ENCODE measurements at regions not wholly inside any gene's neighbourhood (a gene's known extent, or its start where the extent isn't known, plus 50 kb on each side); places are given as distances from the start of the nearest gene placed in this dataset.
"Not testable (repeated sequence)": the region's sequence is repeated elsewhere in the genome, so short reads cannot be mapped to it uniquely, and the experiment has no call there.

DNA sequence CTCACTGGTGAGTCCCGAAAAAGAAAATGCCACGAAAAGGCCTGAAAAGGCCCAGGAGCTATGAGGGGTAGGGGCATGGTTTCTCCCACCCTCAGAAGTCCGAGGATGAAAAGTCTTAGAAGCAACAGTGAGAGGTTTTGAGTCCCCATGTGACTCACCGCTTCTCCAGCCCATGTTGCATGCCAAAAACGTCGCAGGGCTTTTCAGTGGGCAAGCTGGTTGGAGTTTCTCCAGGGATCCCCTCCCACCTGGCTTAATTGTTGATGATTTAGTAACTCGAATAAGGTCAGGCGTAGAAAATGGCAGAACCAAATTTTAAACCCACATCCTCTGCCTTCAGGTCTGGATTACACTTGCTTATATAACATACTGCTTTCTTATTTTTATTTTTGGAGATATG is 96.3 kb upstream of the ARMC3 start:
- H3K27me3 ChIP-seq (ENCODE audit: control insufficient read depth, insufficient read depth, low read length), result no peaks in the 10 kb centered on the region
- Mint-ChIP-seq H3K4me1 (no peaks in the 10 kb centered on the region), H3K9me3 (no peaks in the 10 kb centered on the region), H3K27me3 (ENCODE audit: low read depth in 2 of 2) (no peaks in the 10 kb centered on the region), H3K4me3 (no peak overlapping the region), H3K36me3 (no peaks in the 10 kb centered on the region), H3K27ac (no peak overlapping the region)
- TF ChIP-seq, protein P1, sequence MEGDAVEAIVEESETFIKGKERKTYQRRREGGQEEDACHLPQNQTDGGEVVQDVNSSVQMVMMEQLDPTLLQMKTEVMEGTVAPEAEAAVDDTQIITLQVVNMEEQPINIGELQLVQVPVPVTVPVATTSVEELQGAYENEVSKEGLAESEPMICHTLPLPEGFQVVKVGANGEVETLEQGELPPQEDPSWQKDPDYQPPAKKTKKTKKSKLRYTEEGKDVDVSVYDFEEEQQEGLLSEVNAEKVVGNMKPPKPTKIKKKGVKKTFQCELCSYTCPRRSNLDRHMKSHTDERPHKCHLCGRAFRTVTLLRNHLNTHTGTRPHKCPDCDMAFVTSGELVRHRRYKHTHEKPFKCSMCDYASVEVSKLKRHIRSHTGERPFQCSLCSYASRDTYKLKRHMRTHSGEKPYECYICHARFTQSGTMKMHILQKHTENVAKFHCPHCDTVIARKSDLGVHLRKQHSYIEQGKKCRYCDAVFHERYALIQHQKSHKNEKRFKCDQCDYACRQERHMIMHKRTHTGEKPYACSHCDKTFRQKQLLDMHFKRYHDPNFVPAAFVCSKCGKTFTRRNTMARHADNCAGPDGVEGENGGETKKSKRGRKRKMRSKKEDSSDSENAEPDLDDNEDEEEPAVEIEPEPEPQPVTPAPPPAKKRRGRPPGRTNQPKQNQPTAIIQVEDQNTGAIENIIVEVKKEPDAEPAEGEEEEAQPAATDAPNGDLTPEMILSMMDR (IDR thresholded peaks at IDR 0.05), result no peak
- no peaks in the 10 kb centered on the region for H3K9me3 ChIP-seq (ENCODE audit: control insufficient read depth, insufficient read depth, low read length)
- H3K4me1 ChIP-seq (ENCODE audit: control insufficient read depth, insufficient read depth, low read length), result no peaks in the 10 kb centered on the region
- no peak overlapping the region for H3K4me3 ChIP-seq (ENCODE audit: low read length)
- 96% methylated on average over 6 of the region's 8 CpGs for WGBS (ENCODE audit: insufficient coverage)
- intact Hi-C loops (cut with micrococcal nuclease), result no loop called here
- ATAC-seq (no peak), DNase-seq (no peak)
- no peaks in the 10 kb centered on the region for H3K36me3 ChIP-seq (ENCODE audit: control insufficient read depth, insufficient read depth, low read length)
- no peak overlapping the region for H3K27ac ChIP-seq (ENCODE audit: low read length)

DNA sequence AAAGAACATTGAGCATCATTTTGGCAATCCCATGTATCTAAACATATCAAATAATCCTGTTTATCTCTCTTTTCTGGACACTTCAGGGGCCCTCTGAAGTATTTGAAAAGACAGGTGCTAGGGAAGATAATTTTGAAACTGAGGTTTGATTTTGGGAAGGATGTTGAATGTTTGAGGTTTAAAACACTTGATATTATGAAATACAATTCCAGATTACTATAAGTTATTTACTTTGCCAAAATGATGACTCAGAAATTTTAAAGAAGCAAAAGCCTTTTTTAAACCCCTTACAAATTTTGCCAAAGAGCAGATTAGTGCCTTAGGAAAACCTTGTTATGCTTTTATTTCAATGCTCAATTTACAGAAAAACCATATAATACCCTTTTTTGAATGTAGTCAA is 99.1 kb upstream of the ARMC3 start:
- H3K27ac ChIP-seq (ENCODE audit: low read length); H3K27me3 ChIP-seq (ENCODE audit: control insufficient read depth, insufficient read depth, low read length); H3K4me3 ChIP-seq (ENCODE audit: low read length); H3K27me3 Mint-ChIP-seq (ENCODE audit: low read depth in 2 of 2); ATAC-seq; DNase-seq; intact Hi-C loops (cut with micrococcal nuclease); H3K9me3 Mint-ChIP-seq; H3K36me3 ChIP-seq (ENCODE audit: control insufficient read depth, insufficient read depth, low read length); H3K4me3 Mint-ChIP-seq; H3K36me3 Mint-ChIP-seq; H3K27ac Mint-ChIP-seq; H3K4me1 Mint-ChIP-seq; H3K9me3 ChIP-seq (ENCODE audit: control insufficient read depth, insufficient read depth, low read length); H3K4me1 ChIP-seq (ENCODE audit: control insufficient read depth, insufficient read depth, low read length): not testable (repeated sequence)

DNA sequence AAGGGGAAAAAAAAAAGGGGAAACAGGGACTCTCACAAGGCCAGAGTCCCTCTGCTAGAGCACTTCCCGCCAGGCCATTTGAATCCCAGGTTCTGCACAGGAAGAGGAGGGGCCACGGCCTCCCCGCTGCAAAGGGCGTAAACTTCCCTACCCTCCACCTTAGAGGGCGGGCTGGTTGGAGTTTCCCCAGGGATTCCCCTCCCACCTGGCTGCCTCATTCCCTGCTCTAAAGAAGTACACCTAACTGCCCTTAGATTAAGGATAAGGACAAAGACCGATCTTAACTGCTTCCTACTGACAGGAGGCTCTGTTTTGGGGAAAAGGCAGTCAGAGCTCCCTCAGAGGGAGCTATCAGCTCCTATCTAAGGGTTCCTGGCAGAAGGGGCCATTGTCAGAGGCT is 102.0 kb upstream of the ARMC3 start:
- intact Hi-C loops (cut with micrococcal nuclease), result no loop called here
- no peak for ATAC-seq
- Mint-ChIP-seq H3K4me3 (no peak overlapping the region), H3K4me1 (no peaks in the 10 kb centered on the region), H3K27me3 (ENCODE audit: low read depth in 2 of 2) (peaks cover 2 to 8% of the 10 kb centered on the region in 2 donors), H3K36me3 (no peaks in the 10 kb centered on the region), H3K27ac (no peak overlapping the region), H3K9me3 (no peaks in the 10 kb centered on the region)
- 90% methylated on average over 4 of the region's 6 CpGs for WGBS (ENCODE audit: insufficient coverage)
- DNase-seq, result no peak
- Histone ChIP-seq H3K36me3 (ENCODE audit: control insufficient read depth, insufficient read depth, low read length) (no peaks in the 10 kb centered on the region), H3K9me3 (ENCODE audit: control insufficient read depth, insufficient read depth, low read length) (no peaks in the 10 kb centered on the region), H3K4me1 (ENCODE audit: control insufficient read depth, insufficient read depth, low read length) (no peaks in the 10 kb centered on the region), H3K27me3 (ENCODE audit: control insufficient read depth, insufficient read depth, low read length) (no peaks in the 10 kb centered on the region), H3K4me3 (ENCODE audit: low read length) (no peak overlapping the region), H3K27ac (ENCODE audit: low read length) (no peak overlapping the region)
- TF ChIP-seq, protein P1 (IDR thresholded peaks at IDR 0.05), result no peak

DNA sequence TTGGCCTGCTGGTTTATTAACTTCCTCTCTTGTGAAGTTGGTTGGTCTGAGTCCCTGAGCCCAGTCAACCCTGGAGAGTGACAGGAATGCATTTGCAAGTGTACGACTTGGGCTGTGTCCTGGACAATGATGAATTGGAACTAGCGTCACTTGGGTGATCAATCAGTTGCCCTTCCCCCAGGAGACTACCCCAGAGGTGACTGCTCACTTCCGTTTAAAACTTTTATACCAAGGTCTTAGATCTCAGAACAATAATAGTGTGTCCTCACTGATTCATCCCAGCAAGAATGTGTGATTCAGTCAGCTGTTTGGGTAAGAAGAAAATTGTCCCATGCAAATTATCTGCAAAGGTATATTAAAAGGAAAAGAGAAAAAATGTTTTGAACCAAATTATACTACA is 102.9 kb upstream of the ARMC3 start:
- no peaks in the 10 kb centered on the region for H3K9me3 ChIP-seq (ENCODE audit: control insufficient read depth, insufficient read depth, low read length)
- no peaks in the 10 kb centered on the region for H3K9me3 Mint-ChIP-seq
- no peaks in the 10 kb centered on the region for H3K4me1 Mint-ChIP-seq
- no peak overlapping the region for H3K27ac Mint-ChIP-seq
- H3K36me3 Mint-ChIP-seq, result no peaks in the 10 kb centered on the region
- DNase-seq, result no peak
- H3K4me3 ChIP-seq (ENCODE audit: low read length), result no peak overlapping the region
- H3K27ac ChIP-seq (ENCODE audit: low read length), result no peak overlapping the region
- TF ChIP-seq, protein P1 (IDR thresholded peaks at IDR 0.05), result no peak
- WGBS (ENCODE audit: insufficient coverage), result 90% methylated on average over 3 of the region's 3 CpGs
- no peaks in the 10 kb centered on the region for H3K4me1 ChIP-seq (ENCODE audit: control insufficient read depth, insufficient read depth, low read length)
- H3K4me3 Mint-ChIP-seq, result no peak overlapping the region
- intact Hi-C loops (cut with micrococcal nuclease), result no loop called here
- peaks cover 8 to 10% of the 10 kb centered on the region in 2 donors for H3K27me3 Mint-ChIP-seq (ENCODE audit: low read depth in 2 of 2)
- no peaks in the 10 kb centered on the region for H3K27me3 ChIP-seq (ENCODE audit: control insufficient read depth, insufficient read depth, low read length)
- ATAC-seq, result no peak
- no peaks in the 10 kb centered on the region for H3K36me3 ChIP-seq (ENCODE audit: control insufficient read depth, insufficient read depth, low read length)
